ENCODE measurements at regions not wholly inside any gene's neighbourhood (a gene's known extent, or its start where the extent isn't known, plus 50 kb on each side); places are given as distances from the start of the nearest gene placed in this dataset.

- Mint-ChIP-seq H3K27me3 (no peaks in the 10 kb centered on the region), H3K9me3 (peaks cover 26% of the 10 kb centered on the region), H3K27ac (no peak overlapping the region), H3K4me1 (ENCODE audit: low read depth in 2 of 2) (no peaks in the 10 kb centered on the region), H3K36me3 (peaks cover 24% of the 10 kb centered on the region), H3K4me3 (no peak overlapping the region)
- no peak for DNase-seq (ENCODE audit: low spot score)
- no peak for ATAC-seq
Observed at GRCh38 chr12:42946871-42947381, 357.4 kb upstream of the PRICKLE1 start.

- Mint-ChIP-seq H3K27me3 (no peaks in the 10 kb centered on the region), H3K36me3 (peaks cover 27% of the 10 kb centered on the region)
Observed at GRCh38 chr12:42945927-42946326, 356.4 kb upstream of the PRICKLE1 start.

GRCh38 chr12:42944516-42944915 lies 355.0 kb upstream of the PRICKLE1 start:
- peaks cover 28% of the 10 kb centered on the region for H3K9me3 Mint-ChIP-seq
- no peak overlapping the region for H3K4me3 Mint-ChIP-seq
- ATAC-seq (no peak), DNase-seq (ENCODE audit: low spot score) (no peak)
- H3K4me1 Mint-ChIP-seq (ENCODE audit: low read depth in 2 of 2) = no peaks in the 10 kb centered on the region
- H3K27ac Mint-ChIP-seq = no peak overlapping the region
- peaks cover 21% of the 10 kb centered on the region for H3K36me3 Mint-ChIP-seq
- no peaks in the 10 kb centered on the region for H3K27me3 Mint-ChIP-seq

More at GRCh38 chr12:42945927-42946326, 356.4 kb upstream of the PRICKLE1 start:
- DNase-seq (ENCODE audit: low spot score) (no peak), ATAC-seq (no peak)
- H3K4me3 Mint-ChIP-seq = no peak overlapping the region
- no peaks in the 10 kb centered on the region for H3K4me1 Mint-ChIP-seq (ENCODE audit: low read depth in 2 of 2)
- H3K27ac Mint-ChIP-seq = no peak overlapping the region
- peaks cover 31% of the 10 kb centered on the region for H3K9me3 Mint-ChIP-seq

- Mint-ChIP-seq H3K4me3 (no peak overlapping the region), H3K4me1 (ENCODE audit: low read depth in 2 of 2) (no peaks in the 10 kb centered on the region), H3K27ac (no peak overlapping the region), H3K27me3 (no peaks in the 10 kb centered on the region), H3K36me3 (peaks cover 6% of the 10 kb centered on the region), H3K9me3 (peaks cover 28% of the 10 kb centered on the region)
- ATAC-seq (no peak), DNase-seq (ENCODE audit: low spot score) (no peak)
Observed at GRCh38 chr12:42936991-42937390, 347.4 kb upstream of the PRICKLE1 start.

- H3K27ac Mint-ChIP-seq = no peak overlapping the region
- ATAC-seq = no peak
- DNase-seq (ENCODE audit: low spot score) = no peak
- H3K36me3 Mint-ChIP-seq = peaks cover 1% of the 10 kb centered on the region
- H3K27me3 Mint-ChIP-seq = no peaks in the 10 kb centered on the region
- H3K4me1 Mint-ChIP-seq (ENCODE audit: low read depth in 2 of 2) = no peaks in the 10 kb centered on the region
- H3K9me3 Mint-ChIP-seq = peaks cover 23% of the 10 kb centered on the region
- H3K4me3 Mint-ChIP-seq = no peak overlapping the region
Observed at GRCh38 chr12:42936260-42936659, 346.7 kb upstream of the PRICKLE1 start.

- Mint-ChIP-seq H3K27me3 (no peaks in the 10 kb centered on the region), H3K36me3 (no peaks in the 10 kb centered on the region), H3K27ac (no peak overlapping the region), H3K9me3 (peaks cover 22% of the 10 kb centered on the region), H3K4me1 (ENCODE audit: low read depth in 2 of 2) (no peaks in the 10 kb centered on the region), H3K4me3 (no peak overlapping the region)
- no peak for ATAC-seq
- no peak for DNase-seq (ENCODE audit: low spot score)
Observed at GRCh38 chr12:42935756-42936155, 346.2 kb upstream of the PRICKLE1 start.

- Mint-ChIP-seq H3K36me3 (no peaks in the 10 kb centered on the region), H3K27me3 (no peaks in the 10 kb centered on the region), H3K4me1 (ENCODE audit: low read depth in 2 of 2) (no peaks in the 10 kb centered on the region), H3K4me3 (no peak overlapping the region), H3K9me3 (peaks cover 22% of the 10 kb centered on the region), H3K27ac (no peak overlapping the region)
- no peak for ATAC-seq
- DNase-seq (ENCODE audit: low spot score) = no peak
Observed at GRCh38 chr12:42935090-42935489, 345.5 kb upstream of the PRICKLE1 start.

- DNase-seq (ENCODE audit: low spot score) = no peak
Observed at GRCh38 chr12:42933461-42934081, 344.0 kb upstream of the PRICKLE1 start.

GRCh38 chr12:42932936-42933335 lies 343.4 kb upstream of the PRICKLE1 start:
- ATAC-seq (no peak), DNase-seq (ENCODE audit: low spot score) (no peak)
- no peaks in the 10 kb centered on the region for H3K36me3 Mint-ChIP-seq
- no peaks in the 10 kb centered on the region for H3K4me1 Mint-ChIP-seq (ENCODE audit: low read depth in 2 of 2)
- H3K9me3 Mint-ChIP-seq = peaks cover 22% of the 10 kb centered on the region
- H3K27ac Mint-ChIP-seq = no peak overlapping the region
- H3K27me3 Mint-ChIP-seq = no peaks in the 10 kb centered on the region
- H3K4me3 Mint-ChIP-seq = no peak overlapping the region

More at GRCh38 chr12:42933461-42934081, 344.0 kb upstream of the PRICKLE1 start:
- Mint-ChIP-seq H3K4me1 (ENCODE audit: low read depth in 2 of 2) (no peaks in the 10 kb centered on the region), H3K27me3 (no peaks in the 10 kb centered on the region), H3K9me3 (peaks cover 22% of the 10 kb centered on the region), H3K4me3 (no peak overlapping the region), H3K27ac (no peak overlapping the region), H3K36me3 (no peaks in the 10 kb centered on the region)
- ATAC-seq = no peak

GRCh38 chr12:42926232-42926631 lies 336.7 kb upstream of the PRICKLE1 start:
- Mint-ChIP-seq H3K4me3 (no peak overlapping the region), H3K36me3 (no peaks in the 10 kb centered on the region), H3K9me3 (peaks cover 12% of the 10 kb centered on the region), H3K4me1 (ENCODE audit: low read depth in 2 of 2) (no peaks in the 10 kb centered on the region), H3K27me3 (no peaks in the 10 kb centered on the region), H3K27ac (no peak overlapping the region)
- ATAC-seq (no peak), DNase-seq (ENCODE audit: low spot score) (no peak)

GRCh38 chr12:42924482-42924881 lies 334.9 kb upstream of the PRICKLE1 start:
- Mint-ChIP-seq H3K9me3 (peaks cover 16% of the 10 kb centered on the region), H3K4me1 (ENCODE audit: low read depth in 2 of 2) (no peaks in the 10 kb centered on the region), H3K36me3 (no peaks in the 10 kb centered on the region), H3K4me3 (no peak overlapping the region), H3K27ac (no peak overlapping the region), H3K27me3 (no peaks in the 10 kb centered on the region)
- DNase-seq (ENCODE audit: low spot score) = no peak
- no peak for ATAC-seq

- no peaks in the 10 kb centered on the region for H3K36me3 Mint-ChIP-seq
- DNase-seq (ENCODE audit: low spot score) (no peak), ATAC-seq (no peak)
- H3K27me3 Mint-ChIP-seq = no peaks in the 10 kb centered on the region
- peaks cover 16% of the 10 kb centered on the region for H3K9me3 Mint-ChIP-seq
- no peaks in the 10 kb centered on the region for H3K4me1 Mint-ChIP-seq (ENCODE audit: low read depth in 2 of 2)
- H3K27ac Mint-ChIP-seq = no peak overlapping the region
- H3K4me3 Mint-ChIP-seq = no peak overlapping the region
Observed at GRCh38 chr12:42923583-42923982, 334.0 kb upstream of the PRICKLE1 start.

GRCh38 chr12:42923156-42923555 lies 333.6 kb upstream of the PRICKLE1 start:
- H3K27me3 Mint-ChIP-seq = no peaks in the 10 kb centered on the region
- no peak for ATAC-seq
- H3K4me3 Mint-ChIP-seq = no peak overlapping the region
- no peaks in the 10 kb centered on the region for H3K4me1 Mint-ChIP-seq (ENCODE audit: low read depth in 2 of 2)
- H3K27ac Mint-ChIP-seq = no peak overlapping the region
- DNase-seq (ENCODE audit: low spot score) = no peak
- H3K9me3 Mint-ChIP-seq = peaks cover 16% of the 10 kb centered on the region
- H3K36me3 Mint-ChIP-seq = no peaks in the 10 kb centered on the region

- ATAC-seq (no peak), DNase-seq (ENCODE audit: low spot score) (no peak)
- no peaks in the 10 kb centered on the region for H3K27me3 Mint-ChIP-seq
- no peak overlapping the region for H3K27ac Mint-ChIP-seq
- no peaks in the 10 kb centered on the region for H3K4me1 Mint-ChIP-seq (ENCODE audit: low read depth in 2 of 2)
- H3K36me3 Mint-ChIP-seq = no peaks in the 10 kb centered on the region
- peaks cover 13% of the 10 kb centered on the region for H3K9me3 Mint-ChIP-seq
- H3K4me3 Mint-ChIP-seq = no peak overlapping the region
Observed at GRCh38 chr12:42922505-42922850, 332.9 kb upstream of the PRICKLE1 start.

Measured in natural killer cell treated with Interleukin-12 subunit alpha and Interleukin-12 subunit beta and Interleukin-15 and Interleukin-18, amount 100 ng/mL, for 72 hours (primary cell).